ENCODE measurements at regions not wholly inside any gene's neighbourhood (a gene's known extent, or its start where the extent isn't known, plus 50 kb on each side); places are given as distances from the start of the nearest gene placed in this dataset.

DNA sequence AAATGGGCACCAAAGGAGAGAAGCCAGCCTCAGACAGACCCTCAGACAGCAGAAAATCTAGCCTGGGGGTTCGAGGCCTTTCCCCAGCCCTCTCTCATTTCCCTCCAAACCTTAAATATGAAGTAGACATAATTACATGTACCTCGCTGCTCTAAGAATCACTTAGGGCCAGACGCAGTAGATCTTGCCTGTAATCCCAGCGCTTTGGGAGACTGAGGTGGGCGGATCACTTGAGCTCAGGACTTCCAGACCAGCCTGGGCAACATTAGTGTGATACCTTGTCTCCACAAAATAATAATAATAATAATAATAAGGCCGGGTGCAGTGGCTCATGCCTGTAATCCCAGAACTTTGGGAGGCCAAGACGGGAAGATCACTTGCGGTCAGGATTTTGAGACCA, 52.1 kb upstream of the WNT7B start:
- peaks cover 22% of the 10 kb centered on the region for H3K27me3 ChIP-seq (ENCODE audit: insufficient read depth, low read depth)
- peaks cover 18% of the 10 kb centered on the region for H3F3A ChIP-seq (ENCODE audit: insufficient read depth, low read depth)
- no peaks in the 10 kb centered on the region for H3K36me3 ChIP-seq (ENCODE audit: low read depth)
- no TSS peak for BruUV-seq (replicated peaks)
- no peaks in the 10 kb centered on the region for H3K9me3 ChIP-seq (ENCODE audit: insufficient read depth, low read depth)
- POLR2A ChIA-PET (ENCODE audit: unreplicated experiment), result no interaction called here
- CTCF ChIA-PET, result no interaction called here
- 0 out of 2 replicates have a peak, but pooled peaks cover 7% of the 10 kb centered on the region for H3K4me1 ChIP-seq (replicated peaks; ENCODE audit: insufficient read depth)
- no peak overlapping the region for H3K27ac ChIP-seq
- H2AFZ ChIP-seq, result no peak overlapping the region
- intact Hi-C loops (cut with micrococcal nuclease; ENCODE audit: unreplicated experiment), result no loop called here
- TF ChIP-seq EZH2 (IDR thresholded peaks at IDR 0.05; ENCODE audit: low read depth), result no peak
- TF ChIP-seq, protein P1, sequence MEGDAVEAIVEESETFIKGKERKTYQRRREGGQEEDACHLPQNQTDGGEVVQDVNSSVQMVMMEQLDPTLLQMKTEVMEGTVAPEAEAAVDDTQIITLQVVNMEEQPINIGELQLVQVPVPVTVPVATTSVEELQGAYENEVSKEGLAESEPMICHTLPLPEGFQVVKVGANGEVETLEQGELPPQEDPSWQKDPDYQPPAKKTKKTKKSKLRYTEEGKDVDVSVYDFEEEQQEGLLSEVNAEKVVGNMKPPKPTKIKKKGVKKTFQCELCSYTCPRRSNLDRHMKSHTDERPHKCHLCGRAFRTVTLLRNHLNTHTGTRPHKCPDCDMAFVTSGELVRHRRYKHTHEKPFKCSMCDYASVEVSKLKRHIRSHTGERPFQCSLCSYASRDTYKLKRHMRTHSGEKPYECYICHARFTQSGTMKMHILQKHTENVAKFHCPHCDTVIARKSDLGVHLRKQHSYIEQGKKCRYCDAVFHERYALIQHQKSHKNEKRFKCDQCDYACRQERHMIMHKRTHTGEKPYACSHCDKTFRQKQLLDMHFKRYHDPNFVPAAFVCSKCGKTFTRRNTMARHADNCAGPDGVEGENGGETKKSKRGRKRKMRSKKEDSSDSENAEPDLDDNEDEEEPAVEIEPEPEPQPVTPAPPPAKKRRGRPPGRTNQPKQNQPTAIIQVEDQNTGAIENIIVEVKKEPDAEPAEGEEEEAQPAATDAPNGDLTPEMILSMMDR (conservative IDR thresholded peaks at IDR 0.05), result no peak
- no peak overlapping the region for H3K4me3 ChIP-seq
- no peaks in the 10 kb centered on the region for H3K9me2 ChIP-seq (ENCODE audit: insufficient read depth)
- H3K4me2 ChIP-seq, result no peak overlapping the region
- H3K79me2 ChIP-seq (ENCODE audit: low read depth), result no peaks in the 10 kb centered on the region
- H4K20me1 ChIP-seq (ENCODE audit: insufficient read depth), result no peaks in the 10 kb centered on the region
- no peak for DNase-seq

DNA sequence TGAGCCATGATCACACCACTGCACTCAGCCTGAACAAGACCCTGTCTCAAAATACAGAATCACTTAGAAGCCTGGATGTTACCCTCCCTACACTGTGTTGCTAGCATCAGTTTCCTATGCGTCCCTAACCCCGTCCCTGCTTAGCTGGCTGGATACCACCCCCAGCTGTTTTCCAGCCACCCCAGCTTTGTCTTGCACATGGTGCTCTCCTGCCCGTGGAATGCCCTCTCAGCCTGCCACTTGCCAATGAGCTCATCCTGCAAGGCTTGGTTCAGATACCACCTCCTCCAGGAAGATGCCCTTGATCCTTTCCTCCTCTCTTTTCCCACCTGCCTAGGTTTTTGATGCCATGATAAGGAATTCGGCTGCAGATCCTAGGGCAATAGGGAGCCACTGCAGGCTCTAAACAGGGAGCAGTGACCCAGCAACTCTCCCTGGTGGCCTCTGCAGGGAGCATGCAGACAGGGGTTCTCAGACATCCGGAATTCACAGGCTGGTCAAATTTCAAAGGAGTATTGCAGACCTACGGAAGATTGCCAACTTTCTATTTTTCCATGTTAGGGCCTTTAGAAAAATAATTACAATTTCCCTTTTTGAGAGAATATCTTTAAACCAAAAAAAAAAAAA, 52.7 kb upstream of the WNT7B start:
- Histone ChIP-seq H3F3A (ENCODE audit: insufficient read depth, low read depth) (peaks cover 15% of the 10 kb centered on the region), H3K9me3 (ENCODE audit: insufficient read depth, low read depth) (no peaks in the 10 kb centered on the region), H3K4me3 (no peak overlapping the region), H3K9me2 (ENCODE audit: insufficient read depth) (no peaks in the 10 kb centered on the region), H3K36me3 (ENCODE audit: low read depth) (no peaks in the 10 kb centered on the region), H3K27me3 (ENCODE audit: insufficient read depth, low read depth) (peaks cover 22% of the 10 kb centered on the region), H4K20me1 (ENCODE audit: insufficient read depth) (no peaks in the 10 kb centered on the region), H3K4me2 (no peak overlapping the region), H3K27ac (no peak overlapping the region), H2AFZ (no peak overlapping the region), H3K4me1 (replicated peaks; ENCODE audit: insufficient read depth) (peaks cover 10% of the 10 kb centered on the region; the same call in 1 of the 2 replicates), H3K79me2 (ENCODE audit: low read depth) (no peaks in the 10 kb centered on the region)
- intact Hi-C loops (cut with micrococcal nuclease; ENCODE audit: unreplicated experiment), result no loop called here
- TF ChIP-seq, protein P1 (conservative IDR thresholded peaks at IDR 0.05), result no peak
- TF ChIP-seq EZH2 (IDR thresholded peaks at IDR 0.05; ENCODE audit: low read depth), result no peak
- POLR2A ChIA-PET (ENCODE audit: unreplicated experiment), result no interaction called here
- CTCF ChIA-PET, result interaction anchor here (0.7 kb wide), 1 partner anchor 361 kb away, joined by 5 read pairs; no protein-coding TSS in a partner anchor
- no TSS peak for BruUV-seq (replicated peaks)
- no peak for DNase-seq

DNA sequence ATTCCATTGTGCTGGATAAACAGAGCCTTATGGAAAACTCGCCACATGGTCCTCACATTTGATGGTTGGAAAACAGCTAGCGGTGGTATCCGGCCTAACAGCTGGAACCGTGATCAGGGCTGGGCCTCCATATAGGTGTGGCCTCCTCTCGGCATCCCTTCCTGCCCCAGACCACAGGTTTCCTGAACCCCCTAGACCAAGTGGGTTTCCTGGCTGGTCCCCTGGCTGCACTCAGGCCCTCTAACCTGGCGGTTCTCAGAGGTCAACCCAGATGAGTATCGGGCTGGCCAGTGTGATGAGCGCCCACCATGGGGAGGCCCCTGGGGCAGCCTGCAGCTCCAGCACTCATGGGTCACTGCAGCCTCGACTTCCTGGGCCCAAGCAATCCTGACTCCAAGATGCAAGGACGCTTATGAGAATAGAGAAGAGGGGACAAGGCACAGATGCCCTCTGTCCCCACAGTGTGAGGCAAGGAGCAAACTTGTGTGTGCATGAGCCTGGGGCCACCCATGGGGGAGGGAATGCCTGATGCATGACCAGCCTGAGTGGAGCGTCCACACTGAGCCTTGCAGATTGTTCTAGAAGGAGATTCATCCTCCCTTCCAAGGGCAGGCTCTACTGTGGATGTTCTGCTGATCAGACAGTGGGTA, 53.4 kb upstream of the WNT7B start:
- no TSS peak for BruUV-seq (replicated peaks)
- Histone ChIP-seq H3K9me2 (ENCODE audit: insufficient read depth) (no peaks in the 10 kb centered on the region), H3K79me2 (ENCODE audit: low read depth) (no peaks in the 10 kb centered on the region), H2AFZ (no peak overlapping the region), H3K9me3 (ENCODE audit: insufficient read depth, low read depth) (no peaks in the 10 kb centered on the region), H3F3A (ENCODE audit: insufficient read depth, low read depth) (peaks cover 15% of the 10 kb centered on the region), H3K36me3 (ENCODE audit: low read depth) (no peaks in the 10 kb centered on the region), H3K4me1 (replicated peaks; ENCODE audit: insufficient read depth) (peaks cover 16% of the 10 kb centered on the region; the same call in 1 of the 2 replicates), H4K20me1 (ENCODE audit: insufficient read depth) (no peaks in the 10 kb centered on the region), H3K27me3 (ENCODE audit: insufficient read depth, low read depth) (peaks cover 22% of the 10 kb centered on the region), H3K4me2 (no peak overlapping the region), H3K4me3 (no peak overlapping the region), H3K27ac (no peak overlapping the region)
- CTCF ChIA-PET, result interaction anchor here (0.7 kb wide), 1 partner anchor 361 kb away, joined by 5 read pairs; no protein-coding TSS in a partner anchor
- DNase-seq, result no peak
- POLR2A ChIA-PET (ENCODE audit: unreplicated experiment), result interaction anchor here (0.6 kb wide), 1 partner anchor 16 kb away, joined by 5 read pairs; no protein-coding TSS in a partner anchor
- intact Hi-C loops (cut with micrococcal nuclease; ENCODE audit: unreplicated experiment), result no loop called here
- TF ChIP-seq, protein P1 (conservative IDR thresholded peaks at IDR 0.05), result no peak
- no peak for TF ChIP-seq EZH2 (IDR thresholded peaks at IDR 0.05; ENCODE audit: low read depth)
